HG02870 (cell line): ENCODE measurements at regions not wholly inside any gene's neighbourhood (a gene's known extent, or its start where the extent isn't known, plus 50 kb on each side); places are given as distances from the start of the nearest gene placed in this dataset.

Experiments used
- ATAC-seq: cut with Tn5 transposase; IDR thresholded peaks from one replicate; pipeline ENCODE4 v1.9.1; 2021; ENCODE audit warnings: mild to moderate bottlenecking, moderate library complexity; ENCODE audit not compliant: unreplicated experiment

GRCh38 chr3:87175732-87176131 lies 51.4 kb upstream of the CHMP2B start:
- ATAC-seq, result no peak

GRCh38 chr3:87173776-87174175 lies 53.3 kb upstream of the CHMP2B start:
- no peak for ATAC-seq

- ATAC-seq, result no peak
These were observed 54.0 kb upstream of the CHMP2B start for GRCh38 chr3:87173071-87173470.

GRCh38 chr3:87167628-87168456 lies 59.3 kb upstream of the CHMP2B start:
- ATAC-seq, result peak; percentile 87

GRCh38 chr3:87164245-87164644 lies 62.9 kb upstream of the CHMP2B start:
- no peak for ATAC-seq

GRCh38 chr3:87161851-87162250 lies 65.3 kb upstream of the CHMP2B start:
- no peak for ATAC-seq

- no peak for ATAC-seq
These were observed 65.7 kb upstream of the CHMP2B start for GRCh38 chr3:87161417-87161816.

GRCh38 chr3:87161013-87161412 lies 66.1 kb upstream of the CHMP2B start:
- ATAC-seq, result no peak

- no peak for ATAC-seq
These were observed 68.3 kb upstream of the CHMP2B start for GRCh38 chr3:87158823-87159222.

- ATAC-seq, result no peak
These were observed 79.1 kb upstream of the CHMP2B start for GRCh38 chr3:87148020-87148419.

- ATAC-seq, result no peak
These were observed 79.5 kb upstream of the CHMP2B start for GRCh38 chr3:87147562-87147961.

GRCh38 chr3:87145553-87145952 lies 81.6 kb upstream of the CHMP2B start:
- peak; percentile 85 for ATAC-seq

- no peak for ATAC-seq
These were observed 91.0 kb upstream of the CHMP2B start for GRCh38 chr3:87136066-87136596.

- ATAC-seq, result no peak
These were observed 91.7 kb upstream of the CHMP2B start for GRCh38 chr3:87135412-87135811.

- no peak for ATAC-seq
These were observed 94.3 kb upstream of the CHMP2B start for GRCh38 chr3:87132801-87133200.

GRCh38 chr3:87128006-87128405 lies 99.1 kb upstream of the CHMP2B start:
- no peak for ATAC-seq

GRCh38 chr3:87127281-87127680 lies 99.8 kb upstream of the CHMP2B start:
- ATAC-seq, result no peak

- ATAC-seq, result no peak
These were observed 100.8 kb upstream of the CHMP2B start for GRCh38 chr3:87126321-87126720.

GRCh38 chr3:87125116-87125515 lies 102.0 kb upstream of the CHMP2B start:
- ATAC-seq, result no peak

GRCh38 chr3:87122766-87123165 lies 104.3 kb upstream of the CHMP2B start:
- ATAC-seq, result no peak

- ATAC-seq, result no peak
These were observed 105.3 kb upstream of the CHMP2B start for GRCh38 chr3:87121856-87122255.

- ATAC-seq, result no peak
These were observed 106.2 kb upstream of the CHMP2B start for GRCh38 chr3:87120881-87121280.

GRCh38 chr3:87120236-87120635 lies 106.9 kb upstream of the CHMP2B start:
- no peak for ATAC-seq
